Non-pigmented ciliary epithelial cell (primary cell): ENCODE measurements at regions not wholly inside any gene's neighbourhood (a gene's known extent, or its start where the extent isn't known, plus 50 kb on each side); places are given as distances from the start of the nearest gene placed in this dataset.

Experiments used
- DNase-seq: peaks from one replicate; pipeline ENCODE4 v3.0.0-alpha.2; 2010; ENCODE audit warnings: low read depth

DNA sequence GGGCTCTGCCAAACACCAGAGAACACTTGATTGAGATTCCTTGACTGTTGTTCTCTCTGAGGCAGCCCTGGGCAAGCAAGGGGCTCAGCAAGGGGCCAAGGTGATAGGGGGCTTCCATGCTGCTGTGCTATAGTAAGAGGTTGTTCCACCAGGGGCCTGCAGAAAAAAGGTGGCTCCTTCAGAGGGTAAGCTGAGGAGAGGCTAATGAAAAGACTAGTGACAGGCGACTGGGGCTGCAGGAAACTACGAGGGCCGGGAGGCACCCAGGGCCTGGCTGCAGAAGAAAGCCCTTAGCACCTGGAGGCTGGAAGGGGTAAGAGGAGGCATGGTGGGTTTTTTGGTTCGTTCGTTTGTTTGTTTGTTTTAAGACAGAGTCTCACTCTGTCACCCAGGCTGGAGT is 88.0 kb upstream of the CTNNA1 start:
- DNase-seq: no peak

DNA sequence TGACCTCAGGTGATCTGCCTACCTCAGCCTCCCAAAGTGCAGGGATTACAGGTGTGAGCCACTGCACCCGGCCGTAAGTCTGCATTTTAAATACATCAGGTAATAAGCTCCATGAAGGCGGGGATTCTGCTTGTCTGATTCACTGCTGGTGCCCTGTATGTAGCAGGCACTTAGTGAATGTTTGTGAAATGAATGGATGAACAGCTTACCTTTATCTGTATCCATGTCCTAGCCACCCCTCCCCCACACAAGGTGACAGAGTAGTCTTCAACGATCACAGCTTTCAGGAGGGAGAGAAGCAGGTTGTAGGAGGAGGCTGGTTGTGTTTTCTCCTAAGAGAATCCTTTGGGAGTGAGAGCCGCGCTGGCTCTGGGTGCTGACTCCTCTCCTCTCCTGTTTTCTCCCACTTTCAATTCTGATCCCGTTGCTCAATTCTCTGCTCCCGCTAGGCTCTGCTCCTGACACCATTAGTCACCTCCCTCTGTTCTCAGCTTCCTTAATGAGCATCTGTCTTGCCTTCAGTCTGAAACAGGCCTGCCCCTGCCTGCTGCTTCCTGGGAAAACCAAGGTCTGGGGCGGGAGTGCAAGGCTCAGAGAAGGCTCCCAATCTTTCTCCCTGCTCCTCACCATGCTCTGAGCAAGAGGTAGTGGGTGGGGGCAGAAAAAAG is 88.8 kb upstream of the CTNNA1 start:
- no peak for DNase-seq

- no peak for DNase-seq
Measured at GRCh38 chr5:138663561-138663960, 88.4 kb upstream of the HSPA9 start.

DNA sequence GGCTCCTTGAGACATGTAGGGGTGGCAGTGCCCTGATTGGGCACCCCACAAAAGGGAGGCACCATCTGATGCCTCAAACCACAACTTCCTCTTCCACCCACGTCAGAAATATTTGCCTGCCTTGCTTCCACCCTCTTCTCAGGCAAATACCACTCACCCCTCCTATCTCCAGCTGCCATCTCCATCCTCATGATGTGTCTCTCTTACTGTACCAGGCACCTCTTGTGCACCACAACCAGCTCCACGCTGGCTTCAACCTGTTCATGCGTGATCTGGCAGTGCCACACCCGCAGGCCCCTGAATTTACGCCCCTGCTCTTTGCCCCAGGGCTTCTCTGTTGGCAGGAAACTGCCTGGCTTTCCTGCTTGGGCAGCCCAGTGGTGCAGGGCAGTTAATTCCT is 87.8 kb upstream of the HSPA9 start:
- no peak for DNase-seq

DNA sequence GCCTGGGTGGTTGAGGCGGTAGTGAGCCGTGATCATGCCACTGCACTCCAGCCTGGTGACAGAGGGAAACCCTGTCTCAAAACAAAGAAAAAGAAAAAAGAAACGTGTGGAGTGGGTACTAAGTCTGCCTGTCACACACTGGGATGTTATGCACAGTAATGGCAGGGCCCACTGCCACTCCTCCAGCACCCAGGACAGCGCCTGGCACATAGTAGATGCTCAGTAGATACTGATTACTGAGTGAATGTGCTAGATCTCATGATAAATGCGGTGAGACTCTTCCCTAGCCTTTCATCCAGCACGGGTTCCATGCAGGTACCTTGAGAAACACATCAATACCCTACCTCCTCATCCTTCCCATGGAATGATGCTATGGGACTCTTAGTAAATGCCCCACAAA is 87.4 kb upstream of the HSPA9 start:
- no peak for DNase-seq

GRCh38 chr5:138661991-138662434 is 86.8 kb upstream of the HSPA9 start:
- DNase-seq: no peak

- DNase-seq: no peak
Measured at GRCh38 chr5:138661291-138661960, 86.2 kb upstream of the HSPA9 start.

GRCh38 chr5:138660051-138660572 is 84.9 kb upstream of the HSPA9 start:
- DNase-seq: no peak

- DNase-seq: no peak
Measured at GRCh38 chr5:138659561-138659960, 84.4 kb upstream of the HSPA9 start.

- DNase-seq: no peak
Measured at GRCh38 chr5:138659121-138659520, 83.9 kb upstream of the HSPA9 start.

GRCh38 chr5:138658676-138659075 is 83.5 kb upstream of the HSPA9 start:
- DNase-seq: no peak

DNA sequence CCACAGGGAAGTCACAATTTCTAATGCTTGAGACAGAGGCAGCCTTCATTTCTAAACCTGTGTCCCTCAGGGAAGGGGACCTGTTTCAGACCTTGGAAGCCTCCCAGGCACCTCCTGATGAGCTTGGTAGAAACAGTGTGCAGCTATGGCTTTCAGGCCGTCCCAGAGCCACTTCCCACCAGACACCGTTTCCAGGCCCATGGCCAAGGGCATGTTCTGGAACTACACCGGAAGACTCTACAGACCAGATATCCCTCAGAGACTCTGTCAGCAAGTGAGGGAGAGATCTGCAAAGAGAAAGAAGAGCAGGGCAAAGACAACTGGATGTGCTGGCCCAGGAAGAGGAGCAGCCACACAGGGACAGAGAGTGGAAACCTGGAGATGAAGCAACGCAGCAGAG is 82.2 kb upstream of the HSPA9 start:
- no peak for DNase-seq

- DNase-seq: no peak
Measured at GRCh38 chr5:138656916-138657315, 81.7 kb upstream of the HSPA9 start.

DNA sequence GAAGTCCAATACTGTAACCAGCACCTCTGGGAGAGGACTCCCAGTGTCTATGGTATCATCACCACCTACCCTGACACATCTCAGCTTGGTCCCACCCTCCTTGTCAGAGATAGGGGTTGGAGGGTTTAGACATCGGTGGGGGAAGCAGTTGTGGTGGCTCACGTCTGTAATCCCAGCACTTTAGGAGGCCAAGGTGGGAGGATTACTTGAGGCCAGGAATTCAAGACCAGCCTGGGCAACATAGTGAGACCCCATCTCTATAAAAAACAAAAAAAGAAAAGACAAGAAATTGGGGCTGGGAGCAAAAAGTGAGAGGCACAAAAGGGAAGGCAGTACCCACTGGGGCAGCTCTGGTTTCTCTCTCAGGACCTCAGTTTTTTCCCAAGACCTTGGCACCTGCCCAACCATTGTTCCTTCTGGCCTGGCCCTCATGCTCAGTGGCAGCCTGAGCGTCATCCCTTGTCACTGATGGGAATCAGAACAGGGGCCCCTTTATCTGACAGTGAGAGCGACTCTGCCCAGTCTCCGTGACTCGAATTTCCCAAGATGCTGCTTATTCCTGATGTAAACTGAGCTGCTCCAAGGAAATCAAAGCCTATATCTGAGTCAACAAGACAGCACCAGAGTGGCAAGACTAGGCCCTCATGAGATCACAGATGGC is 80.5 kb upstream of the HSPA9 start:
- no peak for DNase-seq

DNA sequence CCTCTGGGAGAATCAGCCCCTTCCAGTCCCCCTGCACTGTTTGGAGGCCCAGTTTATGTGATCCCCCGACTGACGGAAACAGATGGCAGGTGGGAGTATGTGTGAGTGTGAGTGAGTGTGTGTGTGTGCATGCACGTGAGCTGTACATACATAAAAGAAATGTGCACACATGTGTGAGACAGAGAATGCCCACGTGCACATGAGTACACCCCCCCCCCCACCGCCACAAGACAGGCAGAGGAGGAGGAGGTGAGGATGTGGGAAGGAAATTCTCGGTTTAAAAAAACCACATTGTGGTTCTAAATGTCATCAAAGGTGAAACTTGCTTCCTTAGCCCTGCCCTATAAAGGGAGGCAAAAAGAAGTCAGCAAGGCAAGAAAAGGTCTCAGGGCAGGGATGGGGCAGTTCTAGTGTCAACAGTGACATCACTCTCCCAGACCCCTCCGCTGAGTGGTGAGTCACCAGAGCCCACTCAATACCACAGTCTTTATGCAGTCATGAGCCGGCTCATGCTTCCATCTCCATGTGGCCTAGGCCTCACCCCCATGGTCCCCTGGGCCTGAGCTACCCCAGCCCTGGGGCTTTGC is 79.2 kb upstream of the HSPA9 start:
- no peak for DNase-seq

- DNase-seq: no peak
Measured at GRCh38 chr5:138653502-138653901, 78.3 kb upstream of the HSPA9 start.

GRCh38 chr5:138651767-138652117 is 76.5 kb upstream of the HSPA9 start:
- DNase-seq: no peak

DNA sequence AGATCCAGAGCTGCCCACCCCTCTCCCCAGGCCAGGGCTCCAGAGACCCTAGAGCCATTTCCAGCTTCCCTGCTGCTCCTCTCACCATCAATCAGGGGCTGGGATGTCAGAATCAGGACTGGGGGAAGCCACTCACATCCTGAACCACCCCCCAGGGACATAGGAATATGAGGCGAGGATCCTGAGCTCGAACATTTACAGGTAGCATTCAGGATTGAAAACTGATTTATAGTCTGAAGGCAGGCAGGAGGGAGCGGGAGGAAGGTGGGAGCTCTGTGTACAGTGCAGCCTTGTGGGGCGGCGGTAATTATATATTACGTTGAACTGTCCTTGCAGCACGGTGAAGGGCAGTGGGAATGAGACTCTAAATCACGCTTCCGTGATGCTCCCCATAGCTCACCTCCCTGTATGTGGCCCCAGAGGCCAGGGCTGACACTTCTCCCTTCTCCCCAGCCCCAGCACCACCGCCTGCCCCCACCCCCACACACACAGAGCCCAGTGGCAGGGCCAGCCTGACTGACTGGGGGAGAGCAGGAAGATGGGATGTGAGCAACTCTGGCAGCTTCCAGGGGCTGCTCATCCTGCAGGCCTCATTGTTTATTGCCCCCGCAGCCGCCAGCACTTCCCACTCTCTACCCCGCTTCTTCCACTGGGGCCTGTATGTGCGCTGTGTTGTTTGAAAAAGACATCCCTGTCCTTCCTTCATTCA is 76.0 kb upstream of the HSPA9 start:
- no peak for DNase-seq

GRCh38 chr5:138650196-138650595 is 75.0 kb upstream of the HSPA9 start:
- DNase-seq: no peak

DNA sequence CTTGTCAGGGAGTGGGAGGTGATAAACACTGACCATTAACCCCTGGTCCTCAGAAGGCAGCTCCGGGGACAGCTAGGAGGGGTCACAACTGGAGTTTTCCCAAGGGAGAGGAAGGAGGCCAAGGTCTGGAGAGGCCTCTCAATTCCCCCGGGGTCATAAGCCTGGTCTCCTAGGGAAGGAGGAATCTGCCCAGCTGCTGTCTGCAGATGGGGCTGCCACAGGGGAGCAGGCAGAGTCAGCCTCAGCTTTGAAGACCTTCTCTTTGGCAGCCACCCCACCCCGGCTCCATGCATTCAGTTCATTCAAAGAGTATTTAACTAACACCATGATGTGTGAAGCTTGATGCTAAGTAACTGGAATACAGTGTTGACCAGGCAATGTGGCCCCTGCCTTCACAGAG is 74.6 kb upstream of the HSPA9 start:
- DNase-seq: no peak

GRCh38 chr5:138649316-138649720 is 74.1 kb upstream of the HSPA9 start:
- DNase-seq: no peak

DNA sequence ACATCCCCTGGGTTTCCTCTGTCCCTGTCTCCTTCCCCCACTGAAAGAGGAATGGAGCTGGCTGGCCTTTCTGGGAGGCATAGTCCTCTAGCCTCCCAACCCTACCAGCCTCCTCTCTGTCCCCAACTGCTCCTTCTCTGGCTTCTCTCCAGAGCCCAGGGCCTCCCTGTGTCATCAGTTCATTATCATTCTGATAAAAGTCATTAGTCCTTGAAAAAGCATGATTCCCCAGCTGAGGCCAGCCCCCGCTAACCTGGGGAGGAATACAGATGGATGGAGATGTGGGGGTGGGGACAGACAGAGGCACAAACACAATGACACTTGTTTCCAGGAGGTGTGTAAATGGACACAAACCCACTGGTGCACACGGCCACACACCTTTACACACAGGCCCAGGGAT is 73.6 kb upstream of the HSPA9 start:
- DNase-seq: no peak
